ENCODE measurements at regions not wholly inside any gene's neighbourhood (a gene's known extent, or its start where the extent isn't known, plus 50 kb on each side); places are given as distances from the start of the nearest gene placed in this dataset.

- peak overlapping the region in 3 of 4 donors; percentile 46 to 75 (median 71) for H3K27ac ChIP-seq
- intact Hi-C loops (cut with DNase I) = loop anchor here (2.0 kb wide), 2 partner anchors 171 to 407 kb away; partner anchors contain the start of gene TCF7L2
- H3K36me3 ChIP-seq = no peaks in the 10 kb centered on the region
- no peaks in the 10 kb centered on the region for H3K27me3 ChIP-seq
- no peak for TF ChIP-seq CTCF (IDR thresholded peaks at IDR 0.05)
- no peak for TF ChIP-seq POLR2AphosphoS5 (IDR thresholded peaks at IDR 0.05)
- no peak for TF ChIP-seq POLR2A (IDR thresholded peaks at IDR 0.05)
- no peak for TF ChIP-seq EP300 (IDR thresholded peaks at IDR 0.05)
- DNase-seq = no peak
- no peaks in the 10 kb centered on the region for H3K9me3 ChIP-seq
- H3K4me3 ChIP-seq = no peak overlapping the region
- 90% methylated on average over 18 of the region's 18 CpGs for WGBS, 2 donors
- H3K4me1 ChIP-seq = peaks cover 3 to 33% (median 26%) of the 10 kb centered on the region in 4 donors
Measured at GRCh38 chr10:113357681-113358300, 195.1 kb upstream of the HABP2 start.

GRCh38 chr10:113359655-113360054, 193.2 kb upstream of the HABP2 start:
- intact Hi-C loops (cut with DNase I) = no loop called here
- TF ChIP-seq EP300 (IDR thresholded peaks at IDR 0.05) = no peak
- no peak for TF ChIP-seq CTCF (IDR thresholded peaks at IDR 0.05)
- TF ChIP-seq POLR2AphosphoS5 (IDR thresholded peaks at IDR 0.05) = no peak
- no peak for TF ChIP-seq POLR2A (IDR thresholded peaks at IDR 0.05)
- H3K36me3 ChIP-seq = no peaks in the 10 kb centered on the region
- H3K4me3 ChIP-seq = no peak overlapping the region
- no peaks in the 10 kb centered on the region for H3K27me3 ChIP-seq
- no peak for DNase-seq
- H3K27ac ChIP-seq = no peak overlapping the region
- H3K9me3 ChIP-seq = no peaks in the 10 kb centered on the region
- peaks cover 3 to 33% (median 26%) of the 10 kb centered on the region in 4 donors for H3K4me1 ChIP-seq

GRCh38 chr10:113360870-113361269, 192.0 kb upstream of the HABP2 start:
- no peak for DNase-seq
- WGBS, 2 donors = 80 to 88% methylated on average over 4 of the region's 4 CpGs
- H3K4me3 ChIP-seq = no peak overlapping the region
- H3K36me3 ChIP-seq = no peaks in the 10 kb centered on the region
- no peak for TF ChIP-seq POLR2A (IDR thresholded peaks at IDR 0.05)
- no peak for TF ChIP-seq EP300 (IDR thresholded peaks at IDR 0.05)
- TF ChIP-seq POLR2AphosphoS5 (IDR thresholded peaks at IDR 0.05) = no peak
- no peak for TF ChIP-seq CTCF (IDR thresholded peaks at IDR 0.05)
- intact Hi-C loops (cut with DNase I) = no loop called here
- peaks cover 0 to 3% (median 0%) of the 10 kb centered on the region in 4 donors for H3K9me3 ChIP-seq
- H3K27ac ChIP-seq = no peak overlapping the region
- H3K27me3 ChIP-seq = no peaks in the 10 kb centered on the region
- peaks cover 3 to 27% (median 23%) of the 10 kb centered on the region in 4 donors for H3K4me1 ChIP-seq

GRCh38 chr10:113362645-113363091, 190.2 kb upstream of the HABP2 start:
- H3K27ac ChIP-seq = no peak overlapping the region

More at GRCh38 chr10:113362645-113363091, 190.2 kb upstream of the HABP2 start:
- H3K4me1 ChIP-seq = peaks cover 3 to 15% (median 8%) of the 10 kb centered on the region in 4 donors
- H3K27me3 ChIP-seq = no peaks in the 10 kb centered on the region
- no peak for DNase-seq
- no peaks in the 10 kb centered on the region for H3K36me3 ChIP-seq
- peaks cover 0 to 3% (median 0%) of the 10 kb centered on the region in 4 donors for H3K9me3 ChIP-seq
- no peak overlapping the region for H3K4me3 ChIP-seq
- TF ChIP-seq POLR2AphosphoS5 (IDR thresholded peaks at IDR 0.05) (no peak), EP300 (IDR thresholded peaks at IDR 0.05) (no peak), POLR2A (IDR thresholded peaks at IDR 0.05) (no peak), CTCF (IDR thresholded peaks at IDR 0.05) (no peak)
- intact Hi-C loops (cut with DNase I) = no loop called here

Data from sigmoid colon (tissue), 6 donors.